ENCODE measurements at regions not wholly inside any gene's neighbourhood (a gene's known extent, or its start where the extent isn't known, plus 50 kb on each side); places are given as distances from the start of the nearest gene placed in this dataset.

DNA sequence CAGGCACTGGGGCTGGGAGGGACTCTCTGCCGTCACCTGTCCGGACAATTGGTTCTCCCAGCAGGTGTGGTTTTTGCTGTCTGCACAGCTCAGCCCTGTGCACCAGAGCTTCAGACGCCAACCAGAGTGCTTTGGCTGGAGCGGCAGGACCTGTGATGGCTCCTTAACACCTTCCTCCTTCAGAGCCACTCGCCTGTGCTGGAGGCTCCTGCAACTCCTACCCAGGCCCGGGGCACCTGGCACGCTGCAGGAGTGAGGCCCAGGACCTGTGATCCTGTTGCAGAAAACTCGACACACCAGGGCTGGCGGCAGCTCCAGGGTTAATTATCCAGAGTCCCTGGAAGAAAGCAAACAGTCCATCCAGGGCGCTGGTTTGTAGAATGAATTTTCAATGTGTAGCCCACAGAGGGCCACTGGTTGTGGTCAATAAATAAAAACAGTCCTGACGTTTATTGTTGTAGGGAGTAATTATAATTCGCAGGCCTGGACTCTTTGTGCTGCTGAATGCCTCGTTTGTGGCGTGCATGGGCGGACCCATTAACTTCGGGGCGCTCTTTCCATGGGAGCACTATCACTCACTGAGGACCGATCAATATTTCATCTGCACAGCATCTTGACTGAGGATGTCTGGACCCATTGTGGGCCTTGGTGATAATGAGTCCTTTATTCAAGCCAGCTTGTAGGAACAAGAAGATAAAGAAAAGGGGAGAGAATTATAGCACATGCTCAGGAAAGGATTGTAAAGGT lies 339.7 kb upstream of the IRX4 start:
- DNase-seq = no peak

DNA sequence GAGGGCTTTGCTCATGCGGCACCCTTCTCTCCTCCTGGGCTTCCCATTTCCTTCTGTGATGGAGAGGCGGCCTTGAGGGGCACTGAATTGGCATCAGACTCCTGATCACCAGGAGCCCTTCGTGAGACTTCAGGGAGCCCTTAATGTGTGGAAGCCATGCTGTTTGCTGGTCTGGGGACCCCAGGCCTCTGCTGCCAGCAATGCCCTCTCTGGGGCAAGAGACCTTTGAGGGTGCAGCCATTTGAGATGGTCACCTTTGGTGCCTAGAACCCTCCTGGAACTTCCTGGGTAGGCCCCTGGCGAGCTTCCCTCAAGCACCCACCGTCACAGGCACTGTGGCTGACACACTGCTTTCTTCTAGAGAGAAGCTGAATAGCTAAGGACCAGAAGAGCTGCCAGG lies 338.7 kb upstream of the IRX4 start:
- no peak for DNase-seq

DNA sequence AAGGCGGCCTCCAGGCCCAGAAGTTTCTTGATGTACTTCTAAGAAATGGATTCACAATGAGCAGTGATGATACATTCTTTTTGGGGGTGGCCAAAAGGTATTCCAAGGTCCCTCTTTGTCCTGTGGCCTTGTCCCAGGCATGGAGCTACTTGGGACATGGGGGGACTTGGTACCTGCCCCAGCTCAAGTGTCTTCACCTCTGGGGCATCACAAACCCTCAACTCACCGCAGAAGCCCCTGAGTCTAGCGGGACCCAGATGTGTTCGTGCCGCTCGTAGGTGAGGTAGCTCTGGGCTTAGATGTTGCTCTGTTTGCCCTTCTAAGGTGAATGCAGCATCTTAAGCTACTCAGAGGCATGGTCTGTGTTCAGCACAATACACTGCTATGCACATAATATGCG lies 338.0 kb upstream of the IRX4 start:
- no peak for DNase-seq

DNA sequence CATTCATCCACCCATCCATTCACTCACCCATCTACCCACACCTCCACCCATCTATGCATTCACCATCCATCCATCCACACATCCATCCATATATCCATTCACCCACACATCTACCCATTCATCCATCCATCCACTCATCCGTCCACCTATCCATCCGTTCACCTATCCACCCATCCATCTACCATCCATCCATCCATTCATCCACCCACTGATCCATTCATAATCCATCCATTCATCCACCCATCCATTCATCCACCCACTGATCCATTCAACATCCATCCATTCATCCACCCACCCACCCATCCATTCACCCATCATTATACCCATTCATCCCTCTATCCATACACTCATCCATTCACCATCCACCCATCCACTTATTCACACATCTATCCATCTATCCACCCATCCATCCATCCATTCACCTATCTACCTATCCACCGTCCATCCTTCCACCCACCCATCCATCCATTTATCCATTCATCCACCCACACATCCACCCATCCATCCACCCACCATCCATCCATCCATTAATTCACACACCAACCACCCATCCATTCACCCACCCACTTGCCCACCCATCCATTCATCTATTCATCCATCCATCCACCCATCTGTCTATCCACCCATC lies 336.5 kb upstream of the IRX4 start:
- no peak for DNase-seq

DNA sequence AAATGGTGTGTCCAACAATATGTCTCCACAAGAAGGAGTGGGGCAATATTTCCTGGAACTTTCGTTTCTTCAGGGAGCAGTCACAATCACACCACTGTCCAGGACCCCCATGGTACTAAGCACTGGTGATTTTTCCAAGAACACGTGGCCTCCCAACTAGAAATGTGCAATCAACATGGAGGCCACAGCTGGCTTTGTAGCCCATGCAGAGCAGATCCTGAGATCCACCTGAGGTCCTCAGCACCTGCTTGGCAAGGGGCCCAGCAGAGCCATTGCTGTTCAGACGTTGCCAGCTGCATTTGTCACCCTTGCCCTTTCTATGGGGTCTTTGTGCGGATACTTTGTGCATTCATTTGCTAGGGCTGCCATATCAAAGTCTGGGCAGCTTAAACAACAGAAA lies 334.5 kb upstream of the IRX4 start:
- no peak for DNase-seq

DNA sequence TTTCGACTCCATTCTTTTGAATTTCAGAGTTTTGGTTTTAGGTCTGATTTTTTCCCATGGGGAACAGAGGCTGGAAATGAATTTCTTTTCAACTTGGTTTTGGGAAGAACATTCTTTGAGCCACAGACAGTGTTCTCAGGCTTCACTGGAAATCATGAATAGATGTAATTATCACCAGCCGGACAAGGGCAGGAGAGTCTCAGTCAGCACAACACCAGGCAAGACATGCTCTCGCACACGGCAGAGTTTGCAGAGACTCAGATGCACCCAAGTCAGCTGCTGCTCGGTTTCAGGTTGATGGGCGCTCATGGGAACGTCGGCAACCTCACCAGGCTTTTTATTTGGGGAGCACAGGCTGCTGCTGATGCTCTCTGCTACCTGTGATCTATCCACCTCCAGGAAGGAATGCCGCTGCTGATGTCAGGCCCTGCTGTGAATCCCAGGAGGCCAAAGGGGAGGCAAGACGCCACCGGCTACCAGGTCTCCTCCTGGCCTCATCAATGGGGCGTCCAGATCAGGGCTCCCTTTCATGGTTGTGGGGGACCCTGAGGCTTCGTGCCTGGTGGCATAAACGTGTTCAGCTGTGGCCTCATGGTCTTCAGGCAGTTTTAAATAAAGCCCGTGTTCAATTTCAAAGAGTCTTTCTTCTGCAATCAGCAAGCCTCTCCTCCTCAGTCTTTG lies 332.3 kb upstream of the IRX4 start:
- DNase-seq = no peak

DNA sequence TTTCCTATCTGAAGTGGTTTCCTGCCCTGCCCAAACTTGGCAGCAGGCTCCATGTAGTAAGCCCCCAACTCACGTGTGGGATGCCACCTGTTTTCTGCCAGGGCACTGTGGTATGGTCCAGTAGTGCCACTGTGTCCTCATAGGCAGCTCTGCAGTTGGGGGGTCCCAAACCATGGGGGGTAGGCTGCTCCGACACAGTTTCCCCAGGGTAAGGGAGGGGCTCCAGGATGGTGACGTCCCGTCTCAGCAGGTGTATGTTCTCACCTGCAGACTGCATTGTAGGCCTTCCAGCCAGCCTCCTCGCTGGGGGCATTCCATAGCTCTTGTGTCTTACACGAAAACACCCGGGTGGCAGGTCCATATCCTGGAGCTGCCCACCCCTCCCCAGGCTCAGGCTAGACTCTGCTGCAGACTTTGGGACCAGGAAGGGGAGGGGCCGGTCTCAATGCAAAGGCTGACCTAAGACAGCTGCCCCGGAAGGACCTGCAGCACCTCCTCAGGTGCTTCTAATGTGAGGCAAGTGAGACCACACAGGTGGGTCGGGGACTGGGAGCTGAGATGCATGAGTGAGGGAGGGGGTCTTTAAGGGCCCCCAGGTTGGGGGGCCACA lies 330.5 kb upstream of the IRX4 start:
- no peak for DNase-seq

DNA sequence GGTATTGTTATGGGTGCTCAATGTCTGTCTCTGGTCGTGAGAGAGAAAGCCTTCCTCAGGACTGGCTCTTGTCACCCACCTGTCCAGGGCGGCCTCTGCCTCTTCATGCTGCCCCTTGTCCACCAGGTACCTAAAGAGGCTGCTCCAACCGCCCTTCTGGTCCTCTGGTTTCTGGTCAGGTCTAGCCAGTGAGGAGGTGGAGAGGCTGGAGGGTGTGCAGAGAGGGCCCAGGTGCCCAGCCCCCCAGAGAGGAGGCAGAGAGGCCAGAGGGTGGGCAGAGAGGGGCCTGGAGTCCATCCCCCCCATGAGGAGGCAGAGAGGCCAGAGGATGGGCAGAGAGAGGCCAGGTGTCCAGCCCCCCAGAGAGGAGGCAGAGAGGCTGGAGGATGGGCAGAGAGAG lies 329.8 kb upstream of the IRX4 start:
- no peak for DNase-seq

DNA sequence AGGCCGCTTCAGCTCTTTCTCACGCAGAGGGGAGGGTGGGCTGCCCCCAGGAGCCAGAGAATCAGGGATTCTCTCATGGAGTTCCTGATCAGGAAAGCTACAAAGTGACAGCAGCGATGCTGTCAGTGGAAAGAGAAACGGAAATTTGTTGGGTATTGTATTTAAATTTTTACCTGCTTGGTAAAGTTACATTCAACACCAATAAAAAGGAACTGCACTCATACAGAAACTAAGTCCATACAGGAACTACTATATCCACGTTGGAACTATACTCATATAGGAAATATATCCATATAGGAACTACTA lies 325.5 kb upstream of the IRX4 start:
- DNase-seq = no peak

DNA sequence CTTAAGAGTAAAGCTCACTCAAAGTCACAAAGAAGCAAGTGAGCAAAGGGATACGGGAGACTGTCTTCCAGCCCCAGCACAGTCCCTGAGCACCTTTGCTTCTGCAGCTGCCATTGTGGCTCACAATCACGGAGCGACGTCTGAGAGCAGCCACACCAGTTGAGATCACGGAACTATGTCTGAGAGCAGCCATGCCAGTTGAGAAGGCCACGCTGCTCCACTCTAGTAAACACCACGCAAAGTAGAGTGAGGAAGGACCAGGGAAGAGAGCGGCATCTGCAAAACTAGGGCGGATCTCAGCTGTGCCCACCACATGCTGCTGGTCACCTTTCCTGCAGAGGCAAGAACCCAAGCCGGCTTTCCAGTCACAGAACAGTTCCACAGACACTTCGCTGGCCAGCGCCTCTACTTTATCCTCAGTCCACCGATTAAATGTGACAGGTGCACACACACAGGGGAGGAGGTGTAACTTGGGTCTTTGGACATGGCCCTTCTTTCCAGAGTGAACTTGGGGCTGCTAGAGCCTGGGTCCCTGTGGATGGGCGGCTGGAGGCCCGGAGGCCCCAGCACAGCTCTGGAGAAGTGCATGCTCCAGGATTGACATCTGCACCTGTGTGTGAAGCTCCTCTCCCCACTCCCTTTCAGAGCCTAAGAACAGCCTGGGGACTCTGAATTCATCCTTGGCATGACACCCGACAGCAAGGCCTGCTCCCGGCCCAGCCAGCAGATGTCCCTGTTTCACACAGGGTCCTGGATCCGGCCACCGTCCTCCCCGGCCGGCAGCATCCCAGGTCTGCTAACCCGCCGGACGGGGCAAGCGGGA lies 324.9 kb upstream of the IRX4 start:
- no peak for DNase-seq

DNA sequence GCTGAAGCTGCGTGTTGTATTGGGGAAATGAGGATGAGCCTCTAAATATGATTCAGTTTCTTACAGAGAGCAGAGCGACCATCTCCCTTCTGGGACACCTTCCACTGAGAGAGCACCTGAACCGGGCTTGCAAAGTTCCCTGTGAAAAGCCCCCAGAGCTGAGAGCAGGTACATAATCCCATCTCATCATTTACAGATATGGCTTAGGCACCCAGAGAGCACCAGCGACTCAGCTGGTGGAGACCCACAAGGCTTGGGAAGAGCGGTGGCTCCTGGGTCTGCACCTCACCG lies 324.3 kb upstream of the IRX4 start:
- DNase-seq = no peak

DNA sequence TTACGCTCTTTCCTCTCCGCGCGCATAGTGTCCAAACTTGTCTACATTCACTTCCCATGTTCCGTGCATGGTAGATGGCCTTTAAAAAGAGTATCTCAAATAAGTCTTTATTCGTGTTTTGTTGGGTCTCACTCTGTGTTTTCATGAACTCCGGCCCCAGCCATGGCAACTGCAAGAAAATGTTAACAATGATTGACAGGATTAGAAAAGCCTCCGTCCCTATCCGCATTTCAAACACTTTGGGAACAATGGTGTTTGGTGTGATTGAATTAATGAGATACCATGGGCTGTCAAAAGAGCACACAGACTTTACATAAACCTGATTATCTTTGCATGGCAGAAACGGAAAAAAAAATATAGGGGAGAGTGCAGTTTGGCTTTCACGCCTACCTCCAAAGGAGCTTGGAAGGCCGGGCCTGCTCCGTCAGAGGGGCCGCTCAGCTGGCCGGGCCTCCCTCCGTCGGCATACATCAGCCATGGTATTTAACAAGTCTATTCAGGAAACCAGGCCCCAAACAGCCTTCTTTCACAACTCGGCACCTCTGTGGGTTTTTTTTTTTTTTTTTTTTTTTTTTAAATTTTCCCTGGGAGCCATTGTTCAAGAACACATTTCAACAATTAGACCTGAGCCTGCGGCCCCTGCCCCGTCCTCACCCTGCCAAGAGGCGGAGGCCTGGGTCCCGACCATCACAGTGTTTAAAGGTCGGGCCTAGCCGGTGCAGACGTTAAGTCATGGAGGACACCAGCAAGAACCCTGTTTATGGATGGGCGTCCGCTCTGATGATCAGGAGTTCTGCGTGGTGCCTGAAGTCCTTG lies 323.8 kb upstream of the IRX4 start:
- no peak for DNase-seq

DNA sequence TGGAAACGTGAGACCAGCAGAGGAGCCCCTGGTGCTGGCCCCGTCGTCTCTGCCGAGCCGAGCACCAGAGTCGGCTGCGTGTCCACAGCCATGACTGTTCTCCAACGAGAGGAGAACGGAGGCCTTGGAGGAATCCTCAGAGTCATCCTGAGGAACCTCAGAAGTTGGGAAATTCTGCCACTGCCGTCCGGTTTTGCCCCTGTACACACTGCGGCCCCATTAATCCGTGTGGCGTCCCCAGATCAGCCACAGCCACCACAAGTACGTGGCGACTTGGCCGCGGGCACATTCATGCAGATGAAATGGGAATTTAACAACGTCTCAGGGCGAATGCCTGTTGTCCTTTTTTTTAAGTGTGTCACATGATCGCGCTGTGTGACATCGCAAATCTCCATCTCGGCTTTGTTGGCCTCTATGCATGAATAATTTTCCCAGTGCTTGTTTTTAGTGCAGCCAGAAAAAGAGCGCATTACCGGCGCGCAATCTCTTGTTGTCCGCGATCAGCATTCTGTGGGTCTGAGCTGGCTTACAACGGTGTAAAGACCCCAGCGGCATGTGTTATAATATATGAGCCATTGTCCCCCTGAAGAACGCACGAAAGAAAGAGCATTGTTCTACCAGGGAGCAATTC lies 323.0 kb upstream of the IRX4 start:
- no peak for DNase-seq

DNA sequence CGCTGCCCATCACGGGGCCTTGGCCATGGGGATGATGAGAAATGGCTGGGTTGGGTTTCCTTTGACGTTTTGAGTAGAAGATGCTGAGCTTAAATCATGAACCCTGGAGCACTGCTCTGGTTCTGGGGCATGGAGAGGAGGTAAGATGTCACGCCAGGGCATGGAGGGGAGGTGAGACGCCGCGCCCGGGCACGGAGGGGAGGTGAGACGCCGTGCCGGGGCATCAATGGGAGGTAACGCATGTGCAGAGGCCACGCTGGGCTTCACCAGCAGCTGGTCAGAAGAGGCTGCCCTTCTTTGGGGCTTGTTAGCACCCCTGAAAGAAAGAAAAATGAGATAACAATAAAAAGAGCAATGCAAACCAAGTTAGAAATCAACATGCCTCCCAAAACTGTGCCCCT lies 322.5 kb upstream of the IRX4 start:
- no peak for DNase-seq

DNA sequence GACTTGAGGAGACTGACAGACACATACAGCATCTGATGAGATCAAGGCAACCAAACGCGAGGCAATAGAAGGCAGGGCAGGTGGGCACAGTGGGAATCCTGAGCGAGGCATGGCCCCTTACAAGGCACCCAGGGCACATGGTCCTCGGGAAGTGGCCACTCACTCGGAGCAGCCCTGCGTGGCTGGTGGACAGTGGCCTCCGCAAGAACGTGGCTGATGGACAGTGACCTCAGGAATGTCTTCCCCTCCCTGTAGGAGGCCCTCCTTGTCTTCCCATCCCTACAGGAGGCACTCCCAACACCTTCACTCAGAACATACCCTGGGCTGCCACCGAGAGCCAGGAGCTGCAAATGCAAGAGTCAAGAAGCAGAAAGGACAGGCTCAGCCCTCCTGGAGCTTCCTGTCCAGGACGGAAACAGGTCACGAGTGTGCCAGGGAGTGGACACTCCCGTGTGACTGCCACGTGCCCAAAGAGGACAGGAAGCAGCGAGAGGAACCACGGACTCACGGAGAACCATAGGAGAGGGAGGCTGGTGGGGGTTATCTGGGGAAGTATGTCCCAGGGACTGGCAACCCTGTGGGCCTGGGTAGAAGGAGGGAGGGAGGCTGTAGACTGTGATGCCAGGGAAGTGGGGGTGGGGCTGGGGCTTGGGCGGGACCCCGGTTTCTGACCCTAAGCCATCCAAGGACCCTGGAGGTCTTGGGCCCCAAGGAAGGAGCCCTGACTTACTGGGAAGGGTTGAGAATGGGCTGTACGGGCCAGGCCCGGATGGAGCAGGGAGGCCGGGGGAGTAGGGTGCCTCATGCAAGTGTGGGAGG lies 321.9 kb upstream of the IRX4 start:
- no peak for DNase-seq

DNA sequence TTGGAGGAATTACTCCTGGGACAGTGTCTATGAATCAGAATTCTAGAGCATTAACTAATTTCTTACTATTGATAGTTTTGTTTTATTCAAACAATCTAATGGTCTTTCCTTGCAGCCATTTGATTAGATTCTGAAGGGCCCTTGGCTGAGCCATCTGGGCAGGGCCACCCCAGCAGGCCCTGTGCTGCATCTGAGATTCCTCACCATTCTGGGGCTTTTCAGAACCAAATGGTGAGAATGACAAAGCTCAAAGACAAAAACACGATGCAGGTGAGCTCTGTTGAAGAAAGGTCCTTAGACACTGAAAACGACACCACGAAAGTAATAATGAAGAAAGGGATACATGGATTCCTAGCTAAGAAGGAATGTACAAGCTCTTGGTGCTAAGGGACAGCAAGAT lies 321.0 kb upstream of the IRX4 start:
- DNase-seq = no peak

DNA sequence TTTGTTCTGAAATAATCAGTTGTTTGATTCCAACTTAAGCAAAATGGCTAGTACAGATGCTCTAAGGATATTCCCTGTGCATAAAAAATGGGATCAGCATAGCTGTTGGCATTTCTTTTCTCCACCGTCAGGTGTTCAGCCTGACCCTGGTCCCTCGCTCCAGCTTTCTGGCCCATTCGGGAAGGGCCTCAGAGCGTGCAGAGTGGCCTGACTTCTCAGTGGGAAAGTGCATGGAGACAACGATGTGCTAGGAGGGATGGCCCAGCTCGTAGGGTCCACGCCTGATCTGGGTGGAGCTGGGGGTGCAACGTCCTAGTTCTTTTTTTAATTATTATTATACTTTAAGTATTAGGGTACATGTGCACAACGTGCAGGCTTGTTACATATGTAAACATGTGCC lies 319.1 kb upstream of the IRX4 start:
- DNase-seq = no peak

DNA sequence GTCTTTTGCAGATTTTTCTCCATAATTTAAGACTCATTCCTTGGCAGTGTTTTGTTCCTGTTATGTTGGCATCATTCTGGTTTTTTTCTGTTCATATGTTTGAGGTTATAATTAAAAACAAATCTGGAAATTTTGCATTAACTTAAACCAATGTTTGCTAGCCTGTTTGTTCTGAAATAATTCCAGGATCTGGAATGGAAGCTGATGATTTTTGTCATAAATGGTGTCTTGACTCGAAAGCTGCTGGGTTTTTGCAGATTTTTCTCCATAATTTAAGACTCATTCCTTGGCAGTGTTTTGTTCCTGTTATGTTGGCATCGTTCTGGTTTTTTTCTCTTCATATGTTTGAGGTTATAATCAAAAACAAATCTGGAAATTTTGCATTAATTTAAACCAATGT lies 318.7 kb upstream of the IRX4 start:
- no peak for DNase-seq

DNA sequence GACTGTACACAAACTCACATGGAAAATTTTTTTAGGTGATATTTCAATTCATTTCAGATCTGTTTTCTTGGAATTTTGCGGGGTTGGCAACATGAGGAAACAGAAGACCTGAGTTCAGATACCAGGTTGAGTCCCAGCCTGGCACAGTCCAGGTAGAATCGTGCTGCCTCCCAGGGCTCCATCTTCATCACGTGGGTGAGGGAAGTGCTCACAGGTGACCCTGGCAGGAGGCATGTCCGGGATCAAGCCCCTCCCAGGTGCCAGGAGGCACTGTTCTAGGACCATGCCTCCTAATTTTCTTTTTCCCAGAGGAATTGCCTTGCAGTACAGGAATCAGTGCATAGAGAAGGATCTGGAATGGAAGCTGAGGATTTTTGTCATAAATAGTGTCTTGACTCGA lies 318.3 kb upstream of the IRX4 start:
- no peak for DNase-seq

DNA sequence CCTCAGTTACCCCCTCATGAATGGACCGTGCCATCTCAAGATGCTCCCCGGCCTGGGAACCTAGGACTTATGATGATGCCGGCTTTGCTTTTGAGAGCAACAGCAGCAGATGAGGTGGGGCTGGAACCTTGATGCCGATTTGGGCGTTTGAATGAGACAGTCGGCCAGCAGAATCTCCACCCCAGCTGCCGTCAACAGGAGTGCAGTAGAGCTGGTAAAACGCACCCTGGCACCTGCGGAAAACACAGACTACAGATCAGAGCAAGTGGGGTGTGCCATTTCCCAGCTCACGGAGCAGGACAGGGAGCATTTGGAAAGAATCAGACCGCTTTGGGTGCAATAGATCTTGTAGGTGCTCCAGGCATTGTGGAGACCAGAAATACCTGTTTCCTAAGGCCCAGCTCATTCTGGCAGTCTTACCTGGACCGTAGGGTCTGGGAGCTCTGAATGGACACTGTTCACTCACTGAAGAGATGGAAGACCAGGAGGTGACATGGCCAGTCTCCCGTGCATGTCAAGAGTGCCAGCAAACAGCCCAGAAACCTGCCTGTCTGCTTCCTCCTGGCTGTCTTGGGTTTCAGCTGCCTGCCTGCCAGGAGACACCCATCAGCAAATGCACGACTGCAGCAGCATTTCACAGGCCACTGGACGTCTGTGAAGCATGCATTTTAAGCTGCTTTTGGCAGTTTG lies 317.7 kb upstream of the IRX4 start:
- DNase-seq = no peak

DNA sequence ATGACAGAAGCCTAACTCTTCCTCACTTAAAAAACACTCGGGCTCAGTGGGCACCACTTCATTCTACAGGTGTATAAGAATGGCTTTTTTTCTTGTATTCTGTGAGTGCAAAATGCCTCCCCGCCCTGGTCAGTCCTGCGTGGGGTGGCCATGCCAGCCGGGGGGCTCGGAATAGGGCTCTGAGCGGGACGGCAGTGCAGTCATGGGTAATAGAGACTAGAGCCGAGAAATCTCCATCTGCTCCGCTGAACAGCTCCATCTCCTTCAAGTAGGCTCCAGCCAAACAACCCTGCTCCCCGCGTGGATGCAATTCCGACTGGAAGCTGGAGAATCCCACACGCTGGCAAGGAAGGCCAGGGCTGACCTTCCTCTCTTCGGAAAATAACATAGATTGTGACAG lies 317.0 kb upstream of the IRX4 start:
- no peak for DNase-seq
